Smooth muscle cell (in vitro differentiated cells): ENCODE measurements at regions not wholly inside any gene's neighbourhood (a gene's known extent, or its start where the extent isn't known, plus 50 kb on each side); places are given as distances from the start of the nearest gene placed in this dataset.

Experiments
- DNase-seq: peaks from one replicate; lab custom pipeline; 2025; ENCODE audit not compliant: unreplicated experiment; lab: John Stamatoyannopoulos, UW
- H2AFZ ChIP-seq: fragments of 200-600 bp; sonication (generic); 2 replicates; pipeline ENCODE4 v1.6.0; 2016; ENCODE audit warnings: antibody characterized with exemption, low read depth, mild to moderate bottlenecking
- H3F3A ChIP-seq: fragments of 200-600 bp; sonication (generic); 2 replicates; pipeline ENCODE4 v1.6.0; 2017; ENCODE audit warnings: antibody characterized with exemption, low read depth
- H3K27ac ChIP-seq: fragments of 200-600 bp; sonication (generic); 2 replicates; pipeline ENCODE4 v1.5.1; 2016; ENCODE audit warnings: low read depth, mild to moderate bottlenecking
- H3K27me3 ChIP-seq: fragments of 200-600 bp; sonication (generic); 2 replicates; pipeline ENCODE4 v1.6.1; 2016; ENCODE audit warnings: low read depth, mild to moderate bottlenecking
- H3K36me3 ChIP-seq: fragments of 200-600 bp; sonication (generic); 2 replicates; pipeline ENCODE4 v1.5.1; 2016; ENCODE audit warnings: low read depth
- H3K4me1 ChIP-seq: fragments of 200-600 bp; sonication (generic); 2 replicates; pipeline ENCODE4 v1.5.1; 2016; ENCODE audit warnings: low read depth
- H3K4me2 ChIP-seq: fragments of 200-600 bp; sonication (generic); 2 replicates; pipeline ENCODE4 v1.6.0; 2016; ENCODE audit warnings: mild to moderate bottlenecking
- H3K4me3 ChIP-seq: fragments of 200-600 bp; sonication (generic); 2 replicates; pipeline ENCODE4 v1.5.1; 2016; ENCODE audit warnings: mild to moderate bottlenecking
- H3K79me2 ChIP-seq: fragments of 200-600 bp; sonication (generic); 2 replicates; pipeline ENCODE4 v1.6.0; 2016; ENCODE audit warnings: low read depth, mild to moderate bottlenecking
- H3K9ac ChIP-seq: fragments of 200-600 bp; sonication (generic); 2 replicates; pipeline ENCODE4 v1.6.0; 2016; ENCODE audit warnings: low read depth
- H3K9me3 ChIP-seq: fragments of 200-600 bp; sonication (generic); replicated peaks from 2 replicates; pipeline ENCODE4 v1.5.1; 2016; ENCODE audit warnings: low read depth
- H4K20me1 ChIP-seq: fragments of 200-600 bp; sonication (generic); 2 replicates; pipeline ENCODE4 v1.6.0; 2016; ENCODE audit warnings: low read depth
- CTCF ChIP-seq: fragments of 200-600 bp; sonication (generic); IDR thresholded peaks from 2 replicates; pipeline ENCODE4 v1.5.1; 2017; ENCODE audit warnings: borderline replicate concordance, mild to moderate bottlenecking, antibody characterized with exemption; ENCODE audit not compliant: insufficient read depth, poor library complexity, severe bottlenecking
- WGBS: methylation state at CpG from one replicate; pipeline ENCODE4 v1.1.7; 2016; ENCODE audit warnings: low lambda C conversion rate; 5-methylcytosine and 5-hydroxymethylcytosine counted together

DNA sequence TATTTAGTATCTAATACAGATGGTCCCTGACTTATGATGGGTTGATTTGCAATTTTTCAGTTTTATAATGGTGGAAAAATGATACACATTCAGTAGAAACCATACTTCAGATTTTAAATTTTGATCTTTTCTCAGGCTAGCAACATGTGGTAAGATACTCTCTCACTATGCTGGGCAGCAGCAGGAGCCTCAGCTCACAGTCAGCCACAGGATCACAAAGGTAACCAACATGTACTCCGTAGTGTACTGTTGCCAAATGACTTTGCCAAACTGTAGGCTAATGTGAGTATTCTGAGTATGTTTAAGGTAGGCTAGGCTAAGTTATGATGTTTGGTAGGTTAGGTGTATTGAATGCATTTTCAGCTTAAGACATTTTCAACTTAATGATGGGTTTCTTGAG, 498.6 kb upstream of the DPPA4 start:
- no peaks in the 10 kb centered on the region for H3K4me1 ChIP-seq
- H3K9ac ChIP-seq: no peak overlapping the region
- no peak overlapping the region for H2AFZ ChIP-seq
- H4K20me1 ChIP-seq: no peaks in the 10 kb centered on the region
- no peaks in the 10 kb centered on the region for H3K36me3 ChIP-seq
- no peaks in the 10 kb centered on the region for H3K9me3 ChIP-seq
- 92% methylated on average over 1 of the region's 1 CpG for WGBS
- H3K27me3 ChIP-seq: no peaks in the 10 kb centered on the region
- TF ChIP-seq CTCF: no peak
- DNase-seq: no peak
- H3K4me2 ChIP-seq: no peak overlapping the region
- H3K4me3 ChIP-seq: no peak overlapping the region
- no peak overlapping the region for H3K27ac ChIP-seq
- H3K79me2 ChIP-seq: no peaks in the 10 kb centered on the region
- H3F3A ChIP-seq: no peaks in the 10 kb centered on the region

- Histone ChIP-seq H3K27ac (no peak overlapping the region), H3K9me3 (no peaks in the 10 kb centered on the region), H3K4me2 (no peak overlapping the region), H3K27me3 (no peaks in the 10 kb centered on the region), H3K36me3 (no peaks in the 10 kb centered on the region), H3K4me1 (no peaks in the 10 kb centered on the region), H3K79me2 (no peaks in the 10 kb centered on the region), H3K9ac (no peak overlapping the region), H3K4me3 (no peak overlapping the region), H3F3A (no peaks in the 10 kb centered on the region), H2AFZ (no peak overlapping the region), H4K20me1 (no peaks in the 10 kb centered on the region)
- no peak for TF ChIP-seq CTCF
- 95% methylated on average over 1 of the region's 1 CpG for WGBS
- no peak for DNase-seq
These were observed 514.5 kb upstream of the DPPA4 start for GRCh38 chr3:109851854-109852253.

DNA sequence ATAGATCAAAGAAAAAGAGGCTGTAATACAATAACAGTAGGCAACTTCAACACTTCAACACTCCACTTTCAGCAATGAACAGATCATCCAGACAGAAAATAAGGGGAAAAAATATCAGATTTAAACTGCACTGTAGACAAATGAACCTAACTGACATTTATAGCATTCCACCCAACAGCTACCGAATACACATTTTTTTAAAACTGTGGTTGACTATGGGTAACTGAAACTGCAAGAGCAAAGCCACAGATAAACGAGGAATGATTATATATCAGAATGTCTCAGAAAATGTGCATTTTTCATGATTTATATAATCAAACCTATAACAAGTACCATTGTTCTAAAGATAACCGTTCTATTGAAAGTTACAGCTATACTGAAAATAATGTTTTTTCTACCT, 514.9 kb upstream of the DPPA4 start:
- Histone ChIP-seq H4K20me1 (no peaks in the 10 kb centered on the region), H2AFZ (no peak overlapping the region), H3K9me3 (no peaks in the 10 kb centered on the region), H3K4me1 (no peaks in the 10 kb centered on the region), H3K9ac (no peak overlapping the region), H3K27me3 (no peaks in the 10 kb centered on the region), H3K4me3 (no peak overlapping the region), H3K79me2 (no peaks in the 10 kb centered on the region), H3K4me2 (no peak overlapping the region), H3K27ac (no peak overlapping the region), H3F3A (no peaks in the 10 kb centered on the region), H3K36me3 (no peaks in the 10 kb centered on the region)
- TF ChIP-seq CTCF: no peak
- no peak for DNase-seq
- 85% methylated on average over 3 of the region's 3 CpGs for WGBS

- no peak overlapping the region for H3K9ac ChIP-seq
- H3K79me2 ChIP-seq: no peaks in the 10 kb centered on the region
- WGBS: 78% methylated on average over 2 of the region's 2 CpGs
- no peak overlapping the region for H3K27ac ChIP-seq
- H3K9me3 ChIP-seq: no peaks in the 10 kb centered on the region
- no peaks in the 10 kb centered on the region for H4K20me1 ChIP-seq
- H2AFZ ChIP-seq: no peak overlapping the region
- H3K4me3 ChIP-seq: no peak overlapping the region
- DNase-seq: no peak
- H3K4me1 ChIP-seq: no peaks in the 10 kb centered on the region
- no peak for TF ChIP-seq CTCF
- H3K27me3 ChIP-seq: no peaks in the 10 kb centered on the region
- no peaks in the 10 kb centered on the region for H3F3A ChIP-seq
- no peak overlapping the region for H3K4me2 ChIP-seq
- no peaks in the 10 kb centered on the region for H3K36me3 ChIP-seq
These were observed 515.9 kb upstream of the DPPA4 start for GRCh38 chr3:109853077-109853731.
